ENCODE measurements at regions not wholly inside any gene's neighbourhood (a gene's known extent, or its start where the extent isn't known, plus 50 kb on each side); places are given as distances from the start of the nearest gene placed in this dataset.

DNA sequence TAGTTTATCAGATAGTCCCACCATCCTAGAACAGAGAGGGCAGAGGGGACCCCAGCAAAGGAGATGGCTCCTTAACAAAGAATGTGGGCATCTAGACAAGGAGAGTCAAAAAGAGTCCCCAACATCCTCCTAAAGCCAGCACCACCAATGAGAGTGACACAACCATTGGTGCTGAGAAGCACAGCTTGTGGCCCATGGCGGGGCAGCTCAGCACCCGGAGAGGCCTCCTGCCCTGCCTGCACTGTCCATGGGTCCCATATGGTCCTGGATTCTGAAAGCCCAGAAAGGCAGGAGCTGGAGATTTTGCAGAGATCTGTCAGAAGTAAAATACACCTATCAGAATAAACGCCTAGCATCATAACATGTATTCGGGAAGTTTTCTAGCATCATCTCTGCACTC is 311.8 kb upstream of the ZNF32 start:
- TF ChIP-seq CTCF (IDR thresholded peaks at IDR 0.05) (no peak), POLR2A (IDR thresholded peaks at IDR 0.05) (no peak)
